Trophoblast cell (in vitro differentiated cells and primary cell): ENCODE measurements at regions not wholly inside any gene's neighbourhood (a gene's known extent, or its start where the extent isn't known, plus 50 kb on each side); places are given as distances from the start of the nearest gene placed in this dataset.

Experiments
- DNase-seq, 2 donors: peaks; one replicate each; pipeline ENCODE4 v3.0.0-alpha.2; 2016
- H2AFZ ChIP-seq: 2 replicates; pipeline ENCODE4 v1.6.1; 2013; ENCODE audit warnings: low read length, moderate library complexity, mild to moderate bottlenecking; ENCODE audit not compliant: insufficient read depth, poor library complexity
- H2AK5ac ChIP-seq: 2 replicates; pipeline ENCODE4 v1.6.1; 2013; ENCODE audit warnings: mild to moderate bottlenecking, low read length
- H2BK120ac ChIP-seq: 2 replicates; pipeline ENCODE4 v1.6.1; 2013; ENCODE audit warnings: low read length, mild to moderate bottlenecking, moderate library complexity; ENCODE audit not compliant: insufficient read depth, poor library complexity
- H2BK12ac ChIP-seq: 2 replicates; pipeline ENCODE4 v1.6.1; 2013; ENCODE audit warnings: mild to moderate bottlenecking, low read length, moderate library complexity
- H2BK5ac ChIP-seq: 2 replicates; pipeline ENCODE4 v1.6.1; 2013; ENCODE audit warnings: low read length, low read depth, moderate library complexity, mild to moderate bottlenecking; ENCODE audit not compliant: poor library complexity
- H3K14ac ChIP-seq: 2 replicates; pipeline ENCODE4 v1.6.1; 2013; ENCODE audit warnings: mild to moderate bottlenecking, low read length
- H3K18ac ChIP-seq: 2 replicates; pipeline ENCODE4 v1.6.1; 2013; ENCODE audit warnings: mild to moderate bottlenecking, low read length
- H3K23ac ChIP-seq: 2 replicates; pipeline ENCODE4 v1.6.1; 2013; ENCODE audit warnings: low read length
- H3K27ac ChIP-seq: 2 replicates; pipeline ENCODE4 v1.5.1; 2013; ENCODE audit warnings: low read depth, mild to moderate bottlenecking, inconsistent platforms, low read length, moderate library complexity
- H3K27me3 ChIP-seq: 2 replicates; pipeline ENCODE4 v1.6.1; 2013; ENCODE audit warnings: inconsistent platforms, mild to moderate bottlenecking, low read length, moderate library complexity; ENCODE audit not compliant: insufficient read depth
- H3K36me3 ChIP-seq, 2 experiments: 1 replicate in 1 of 2; 2 replicates in 1 of 2; pipeline ENCODE4 v1.6.1; 2013; ENCODE audit warnings: low read length in 2 of 2, mild to moderate bottlenecking in 2 of 2, moderate library complexity in 1 of 2; ENCODE audit not compliant: insufficient read depth in 2 of 2, control insufficient read depth in 1 of 2
- H3K4ac ChIP-seq: 2 replicates; pipeline ENCODE4 v1.6.1; 2013; ENCODE audit warnings: low read depth, mild to moderate bottlenecking, low read length, moderate library complexity
- H3K4me1 ChIP-seq, 2 experiments: 1 replicate in 1 of 2; 2 replicates in 1 of 2; pipeline ENCODE4 v1.6.1; 2013; ENCODE audit warnings: low read length in 2 of 2, mild to moderate bottlenecking in 2 of 2, moderate library complexity in 1 of 2; ENCODE audit not compliant: insufficient read depth in 2 of 2, control insufficient read depth in 1 of 2
- H3K4me2 ChIP-seq: 2 replicates; pipeline ENCODE4 v1.6.1; 2013; ENCODE audit warnings: inconsistent platforms, mild to moderate bottlenecking, low read length, moderate library complexity
- H3K4me3 ChIP-seq: 2 replicates; pipeline ENCODE4 v1.5.1; 2013; ENCODE audit warnings: mild to moderate bottlenecking, low read depth, low read length, inconsistent platforms
- H3K79me1 ChIP-seq: one replicate; pipeline ENCODE4 v1.6.1; 2013; ENCODE audit warnings: low read length
- H3K79me2 ChIP-seq: 2 replicates; pipeline ENCODE4 v1.6.1; 2013; ENCODE audit warnings: low read length, mild to moderate bottlenecking; ENCODE audit not compliant: control insufficient read depth, insufficient read depth, poor library complexity
- H3K9ac ChIP-seq: 2 replicates; pipeline ENCODE4 v1.6.1; 2013; ENCODE audit warnings: mild to moderate bottlenecking, low read length
- H3K9me3 ChIP-seq: 2 replicates; pipeline ENCODE4 v1.6.1; 2013; ENCODE audit warnings: low read depth, mild to moderate bottlenecking, control low read depth, inconsistent platforms, low read length; ENCODE audit not compliant: insufficient read depth
- H4K12ac ChIP-seq: 2 replicates; pipeline ENCODE4 v1.6.1; 2013; ENCODE audit warnings: low read depth, mild to moderate bottlenecking, low read length, moderate library complexity
- H4K8ac ChIP-seq: 2 replicates; pipeline ENCODE4 v1.6.1; 2013; ENCODE audit warnings: low read depth, mild to moderate bottlenecking, low read length, moderate library complexity
- H4K91ac ChIP-seq: one replicate; pipeline ENCODE4 v1.6.1; 2013; ENCODE audit warnings: low read depth, mild to moderate bottlenecking, low read length, moderate library complexity
- WGBS: extraction: QIAGEN DNeasy Blood & Tissue Kit; methylation state at CpG from one replicate; pipeline ENCODE4 v1.1.7; 2013; ENCODE audit warnings: missing lambda C conversion rate; ENCODE audit not compliant: insufficient read length, insufficient coverage; ENCODE audit errors: extremely low coverage; 5-methylcytosine and 5-hydroxymethylcytosine counted together

GRCh38 chr1:173280899-173281660 lies 73.9 kb upstream of the TNFSF4 start:
- DNase-seq = peak in 1 of 2 donors; percentile 78
- no peak overlapping the region for H2BK5ac ChIP-seq
- H2BK120ac ChIP-seq = no peak overlapping the region
- no peak overlapping the region for H3K23ac ChIP-seq
- no peak overlapping the region for H2AK5ac ChIP-seq
- H3K27me3 ChIP-seq = no peaks in the 10 kb centered on the region
- H3K79me2 ChIP-seq = no peaks in the 10 kb centered on the region
- H3K4me2 ChIP-seq = no peak overlapping the region
- no peak overlapping the region for H3K9ac ChIP-seq
- H3K4me1 ChIP-seq = no peaks in the 10 kb centered on the region
- H4K8ac ChIP-seq = no peak overlapping the region
- no peak overlapping the region for H3K14ac ChIP-seq
- no CpG with 5 or more reads among the region's 7 CpGs for WGBS
- H3K36me3 ChIP-seq = no peaks in the 10 kb centered on the region
- H3K9me3 ChIP-seq = no peaks in the 10 kb centered on the region
- no peak overlapping the region for H4K91ac ChIP-seq
- no peak overlapping the region for H3K4ac ChIP-seq
- no peaks in the 10 kb centered on the region for H3K79me1 ChIP-seq
- H2BK12ac ChIP-seq = no peak overlapping the region
- H3K27ac ChIP-seq = no peak overlapping the region
- H4K12ac ChIP-seq = no peak overlapping the region
- H2AFZ ChIP-seq = no peak overlapping the region
- H3K4me3 ChIP-seq = no peak overlapping the region
- no peak overlapping the region for H3K18ac ChIP-seq

- no peaks in the 10 kb centered on the region for H3K9me3 ChIP-seq
- H2AK5ac ChIP-seq = no peak overlapping the region
- H3K23ac ChIP-seq = no peak overlapping the region
- no peak overlapping the region for H3K18ac ChIP-seq
- no peak overlapping the region for H2BK12ac ChIP-seq
- H3K27ac ChIP-seq = no peak overlapping the region
- no peaks in the 10 kb centered on the region for H3K79me2 ChIP-seq
- H2AFZ ChIP-seq = no peak overlapping the region
- H4K12ac ChIP-seq = no peak overlapping the region
- no peak overlapping the region for H2BK120ac ChIP-seq
- no peaks in the 10 kb centered on the region for H3K36me3 ChIP-seq
- H3K4ac ChIP-seq = no peak overlapping the region
- DNase-seq = no peak
- H2BK5ac ChIP-seq = no peak overlapping the region
- H3K9ac ChIP-seq = no peak overlapping the region
- H4K91ac ChIP-seq = no peak overlapping the region
- no peak overlapping the region for H3K14ac ChIP-seq
- H3K4me3 ChIP-seq = no peak overlapping the region
- no peaks in the 10 kb centered on the region for H3K79me1 ChIP-seq
- H3K27me3 ChIP-seq = no peaks in the 10 kb centered on the region
- H3K4me1 ChIP-seq = no peaks in the 10 kb centered on the region
- H4K8ac ChIP-seq = no peak overlapping the region
- WGBS = no CpG with 5 or more reads among the region's 3 CpGs
- H3K4me2 ChIP-seq = no peak overlapping the region
Measured at GRCh38 chr1:173285048-173285447, 77.9 kb upstream of the TNFSF4 start.

- H4K91ac ChIP-seq = no peak overlapping the region
- no peak overlapping the region for H2BK12ac ChIP-seq
- H3K27ac ChIP-seq = no peak overlapping the region
- H3K14ac ChIP-seq = no peak overlapping the region
- no peak overlapping the region for H2AK5ac ChIP-seq
- H3K36me3 ChIP-seq = no peaks in the 10 kb centered on the region
- no peak overlapping the region for H4K12ac ChIP-seq
- no peak overlapping the region for H3K4me2 ChIP-seq
- H3K9ac ChIP-seq = no peak overlapping the region
- H3K79me1 ChIP-seq = no peaks in the 10 kb centered on the region
- no CpG with 5 or more reads among the region's 1 CpG for WGBS
- H2BK5ac ChIP-seq = no peak overlapping the region
- no peak overlapping the region for H2BK120ac ChIP-seq
- no peaks in the 10 kb centered on the region for H3K27me3 ChIP-seq
- no peak for DNase-seq
- no peaks in the 10 kb centered on the region for H3K79me2 ChIP-seq
- H4K8ac ChIP-seq = no peak overlapping the region
- no peaks in the 10 kb centered on the region for H3K9me3 ChIP-seq
- no peak overlapping the region for H3K4ac ChIP-seq
- no peak overlapping the region for H2AFZ ChIP-seq
- H3K23ac ChIP-seq = no peak overlapping the region
- H3K18ac ChIP-seq = no peak overlapping the region
- no peaks in the 10 kb centered on the region for H3K4me1 ChIP-seq
- no peak overlapping the region for H3K4me3 ChIP-seq
Measured at GRCh38 chr1:173287785-173288184, 80.7 kb upstream of the TNFSF4 start.

GRCh38 chr1:173293756-173294155 lies 86.6 kb upstream of the TNFSF4 start:
- H3K4me1 ChIP-seq = no peaks in the 10 kb centered on the region
- no peak overlapping the region for H2AK5ac ChIP-seq
- no peak overlapping the region for H3K4me2 ChIP-seq
- no peaks in the 10 kb centered on the region for H3K36me3 ChIP-seq
- H3K23ac ChIP-seq = no peak overlapping the region
- H2BK12ac ChIP-seq = no peak overlapping the region
- H3K4me3 ChIP-seq = no peak overlapping the region
- no peak overlapping the region for H3K4ac ChIP-seq
- H4K8ac ChIP-seq = no peak overlapping the region
- no peaks in the 10 kb centered on the region for H3K9me3 ChIP-seq
- no peak overlapping the region for H4K12ac ChIP-seq
- WGBS = no CpG with 5 or more reads among the region's 1 CpG
- no peak overlapping the region for H3K27ac ChIP-seq
- H3K79me2 ChIP-seq = no peaks in the 10 kb centered on the region
- H3K79me1 ChIP-seq = no peaks in the 10 kb centered on the region
- no peak overlapping the region for H3K9ac ChIP-seq
- H4K91ac ChIP-seq = no peak overlapping the region
- no peak overlapping the region for H2BK5ac ChIP-seq
- H3K14ac ChIP-seq = no peak overlapping the region
- no peak for DNase-seq
- H2AFZ ChIP-seq = no peak overlapping the region
- no peak overlapping the region for H2BK120ac ChIP-seq
- no peak overlapping the region for H3K18ac ChIP-seq
- no peaks in the 10 kb centered on the region for H3K27me3 ChIP-seq
